RCC 7860 (cell line): ENCODE measurements at regions not wholly inside any gene's neighbourhood (a gene's known extent, or its start where the extent isn't known, plus 50 kb on each side); places are given as distances from the start of the nearest gene placed in this dataset.
"Not testable (repeated sequence)": the region's sequence is repeated elsewhere in the genome, so short reads cannot be mapped to it uniquely, and the experiment has no call there.

Source experiments
- DNase-seq: peaks from one replicate; pipeline ENCODE4 v3.0.0-alpha.2; 2015; ENCODE audit warnings: low spot score
- FAIRE-seq: peaks from 2 replicates; lab custom pipeline; 2012; peaks lifted over from hg19 to GRCh38; lab: Jason Lieb, UNC

DNA sequence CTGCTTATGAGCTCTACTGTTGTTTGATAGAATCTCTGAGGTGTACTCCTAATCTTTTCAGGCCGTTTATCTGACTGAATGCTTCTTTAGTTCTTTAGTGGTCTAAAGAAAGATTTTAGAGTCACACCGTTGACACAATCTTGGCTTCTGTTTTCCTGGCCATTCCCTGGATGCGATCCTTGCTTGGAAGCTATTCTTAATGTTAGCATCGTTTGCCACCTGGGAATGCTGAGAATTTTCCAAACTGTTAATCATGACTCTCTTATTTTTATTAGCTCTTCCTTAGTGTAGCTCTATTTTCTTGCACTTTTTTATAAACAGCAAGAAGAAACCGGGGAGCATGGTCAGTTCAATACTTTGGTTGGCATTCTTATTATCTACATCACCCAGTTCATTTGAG lies 281.0 kb upstream of the PCDH20 start:
- no peak for DNase-seq

DNA sequence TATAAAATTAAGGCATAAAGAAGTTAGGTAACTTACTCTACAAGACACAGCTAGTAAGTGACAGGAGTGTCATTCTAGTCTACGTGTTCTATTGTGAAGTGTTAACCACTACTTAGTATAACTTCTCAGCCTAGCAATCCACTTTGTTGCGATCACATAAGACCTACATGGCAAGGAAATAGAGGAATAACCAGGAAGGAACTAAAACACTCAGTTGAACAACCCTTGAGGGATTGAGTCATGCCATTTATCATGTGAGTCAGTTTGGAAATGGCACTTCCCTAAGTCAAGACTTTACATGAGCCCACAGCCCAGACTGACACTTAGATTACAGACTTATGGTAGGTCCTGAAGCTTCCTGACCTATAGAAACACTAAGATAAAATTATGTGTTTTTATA lies 279.5 kb upstream of the PCDH20 start:
- no peak for FAIRE-seq
- no peak for DNase-seq

More for the DNA sequence above, 281.0 kb upstream of the PCDH20 start:
- no peak for FAIRE-seq

DNA sequence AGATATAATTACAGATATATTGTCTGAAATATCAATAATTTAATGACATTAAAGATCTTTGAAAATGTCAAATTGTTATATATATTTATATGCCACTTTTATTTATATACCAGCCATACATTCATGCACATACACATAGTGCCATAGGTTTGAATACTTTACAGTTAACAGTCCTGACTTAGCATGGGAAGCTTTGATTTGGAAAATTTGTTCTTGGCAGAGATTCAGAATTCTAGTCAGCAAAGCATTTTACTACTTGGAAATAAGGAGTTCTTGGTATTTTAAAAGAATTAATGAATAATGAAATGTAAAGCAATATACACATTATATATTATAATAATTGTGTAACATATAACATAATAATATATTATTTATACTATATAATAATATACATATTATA lies 277.0 kb upstream of the PCDH20 start:
- no peak for DNase-seq
- FAIRE-seq: no peak

DNA sequence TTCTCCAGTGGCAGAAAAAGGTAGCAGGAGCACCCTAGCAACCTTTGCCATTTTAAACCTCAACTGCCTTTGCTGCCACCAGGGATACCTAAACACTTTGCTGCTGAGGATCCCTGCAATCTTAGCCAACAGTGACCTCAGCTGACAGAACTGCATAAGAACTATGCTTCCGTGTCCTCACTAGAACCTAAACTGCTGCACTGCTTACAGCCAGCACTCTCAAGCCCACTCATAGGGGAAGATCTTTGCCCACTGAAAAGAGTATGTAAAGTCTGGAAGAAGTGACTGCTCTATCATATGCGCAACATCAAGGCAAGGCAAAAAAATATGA lies 270.0 kb upstream of the PCDH20 start:
- FAIRE-seq: no peak
- DNase-seq: no peak

DNA sequence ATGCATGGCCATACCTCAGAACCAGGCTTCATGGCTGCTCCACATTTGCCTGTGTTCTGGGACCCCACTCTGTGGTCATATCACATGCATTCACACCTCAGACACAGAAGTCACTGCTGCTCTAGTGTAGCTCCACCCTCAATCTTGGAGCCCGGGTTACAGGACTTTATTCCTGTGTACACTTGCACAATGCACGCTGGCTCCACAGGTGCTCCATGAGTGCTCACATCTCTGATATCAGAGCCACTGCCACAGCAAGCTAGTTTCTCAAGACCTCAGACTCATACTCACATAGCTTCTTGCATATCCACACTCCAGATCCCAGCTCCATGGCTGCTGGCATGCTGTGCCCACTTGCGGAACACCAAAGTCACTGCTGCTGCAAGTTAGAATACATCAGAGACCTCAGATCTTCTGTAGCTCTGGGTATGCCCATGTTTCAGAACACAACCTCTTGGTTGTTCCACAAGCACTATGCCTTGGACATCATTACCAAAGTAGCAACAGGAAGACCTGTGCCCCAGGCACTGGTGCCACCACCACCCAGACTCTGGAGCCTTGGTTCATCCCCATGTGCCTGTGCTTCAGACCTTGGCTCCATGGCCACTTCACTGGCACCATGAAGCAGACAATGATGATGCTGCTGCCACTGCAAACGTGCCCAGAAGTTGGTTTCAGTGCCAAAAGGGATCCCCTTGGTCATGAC lies 269.5 kb upstream of the PCDH20 start:
- FAIRE-seq: no peak
- no peak for DNase-seq

DNA sequence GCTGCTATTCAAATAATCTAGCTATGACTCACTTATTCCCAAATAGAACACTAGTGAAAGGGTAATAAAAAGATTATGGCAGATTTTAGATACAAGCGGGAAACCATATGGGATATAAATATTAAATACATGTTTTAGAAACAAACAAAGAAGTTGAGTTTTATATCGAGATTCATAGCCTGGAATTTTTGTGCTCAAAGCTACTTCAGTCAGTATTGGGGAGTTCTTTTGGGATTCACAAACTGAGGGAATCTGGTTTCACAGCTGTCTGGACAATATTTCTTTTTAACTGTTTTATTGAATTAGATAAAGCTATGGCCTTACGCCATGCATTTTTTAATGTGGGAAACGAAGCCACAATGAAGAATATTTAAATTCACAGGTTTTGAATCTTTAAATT lies 257.1 kb upstream of the PCDH20 start:
- FAIRE-seq (no peak), DNase-seq (no peak)

DNA sequence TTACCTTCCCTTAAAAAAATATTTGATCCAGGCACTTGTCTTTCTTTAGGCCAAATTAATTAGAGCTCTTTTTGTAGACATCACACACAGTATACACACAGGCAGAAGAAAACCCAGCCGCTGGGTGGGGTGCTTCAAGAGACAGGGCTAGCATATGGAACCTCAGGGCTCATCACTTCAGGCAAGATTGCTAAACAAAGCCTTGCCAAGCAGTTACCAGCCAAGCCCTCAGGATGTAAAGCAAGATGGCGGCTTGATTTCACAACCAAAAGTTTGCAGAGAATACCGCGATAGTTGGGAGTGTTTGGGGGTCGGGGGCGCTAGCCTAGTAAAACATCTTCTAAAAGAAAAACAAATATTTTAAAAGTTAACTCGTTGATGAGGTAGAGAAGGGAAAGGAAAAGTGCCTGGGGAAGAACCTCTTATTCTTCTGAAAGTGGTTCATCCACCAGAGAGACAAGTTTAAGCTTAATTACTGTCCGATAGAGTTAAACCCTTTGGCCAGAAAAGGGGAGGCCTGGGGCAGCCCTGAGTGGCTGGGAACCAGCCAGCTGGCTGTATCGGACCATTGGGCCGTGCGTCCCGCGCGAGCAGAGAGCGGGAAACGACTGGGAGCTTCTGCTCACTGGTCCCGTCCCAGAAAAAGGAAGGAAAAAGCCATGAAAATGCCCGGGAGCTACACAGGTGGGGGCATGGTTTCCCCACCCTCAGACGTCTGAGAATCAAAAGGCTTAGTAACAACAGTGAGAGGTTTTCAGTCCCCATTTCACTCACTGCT lies 254.9 kb upstream of the PCDH20 start:
- DNase-seq: no peak
- no peak for FAIRE-seq

DNA sequence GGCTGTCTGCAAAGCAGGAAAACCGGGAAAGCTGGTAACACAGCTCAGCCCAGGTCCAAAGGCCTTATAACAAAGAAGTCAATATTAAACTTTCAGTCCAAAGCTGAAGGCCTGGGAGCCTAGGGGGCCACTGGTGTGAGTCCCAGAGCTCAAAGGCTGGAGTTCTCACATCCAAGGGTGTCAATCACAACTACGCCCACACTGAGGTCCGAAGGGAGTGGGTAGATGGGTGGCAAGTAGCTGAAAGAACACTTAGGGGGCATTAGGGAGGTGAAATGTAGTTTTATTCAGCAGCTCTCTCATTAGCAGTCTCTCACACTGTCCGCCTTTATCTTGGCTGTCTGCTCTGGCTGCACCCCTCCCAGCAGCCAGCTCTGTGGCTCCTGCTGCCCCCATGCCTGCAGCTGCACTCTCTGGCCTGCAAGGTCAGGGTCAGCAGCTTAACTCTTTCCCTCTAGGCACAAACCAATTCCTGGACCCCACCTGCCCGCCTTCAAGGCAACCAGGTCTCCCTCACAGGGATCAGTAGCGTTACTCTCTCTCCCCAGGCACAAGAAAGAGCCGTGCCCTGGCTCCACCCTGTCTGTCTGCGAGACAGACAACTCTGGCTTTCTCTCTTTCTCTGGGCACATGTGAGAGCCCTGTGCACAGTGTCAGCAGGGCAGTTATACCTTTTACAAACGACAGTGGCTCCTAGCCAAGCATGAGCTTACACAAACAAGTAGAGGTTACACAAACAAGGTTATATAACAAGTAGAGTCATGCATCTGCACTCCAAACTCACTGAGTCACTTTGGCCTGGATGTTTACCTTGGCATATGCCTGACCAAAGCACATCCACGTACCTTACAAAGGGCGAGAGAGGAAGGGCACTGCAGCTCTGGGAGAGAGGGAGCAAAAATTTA lies 249.4 kb upstream of the PCDH20 start:
- FAIRE-seq (no peak), DNase-seq (no peak)

DNA sequence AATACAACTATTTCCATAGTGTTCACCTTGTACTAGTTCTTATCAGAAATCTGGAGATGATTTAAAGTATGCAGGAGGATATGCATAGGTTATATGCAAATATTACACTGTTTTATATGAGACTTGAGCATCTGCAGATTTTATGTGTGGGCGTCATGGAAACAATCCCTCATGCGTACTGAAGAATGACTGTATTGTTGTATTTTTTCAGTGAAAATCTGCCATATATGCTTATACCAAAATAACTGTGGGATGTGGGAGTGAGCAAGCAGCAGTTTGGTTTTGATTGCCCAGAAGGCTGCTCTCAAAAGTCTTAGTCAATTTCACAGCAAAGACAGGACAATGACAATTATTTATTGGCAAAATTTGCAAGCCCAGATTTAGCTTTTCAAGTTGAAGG lies 238.8 kb upstream of the PCDH20 start:
- no peak for DNase-seq
- FAIRE-seq: no peak

DNA sequence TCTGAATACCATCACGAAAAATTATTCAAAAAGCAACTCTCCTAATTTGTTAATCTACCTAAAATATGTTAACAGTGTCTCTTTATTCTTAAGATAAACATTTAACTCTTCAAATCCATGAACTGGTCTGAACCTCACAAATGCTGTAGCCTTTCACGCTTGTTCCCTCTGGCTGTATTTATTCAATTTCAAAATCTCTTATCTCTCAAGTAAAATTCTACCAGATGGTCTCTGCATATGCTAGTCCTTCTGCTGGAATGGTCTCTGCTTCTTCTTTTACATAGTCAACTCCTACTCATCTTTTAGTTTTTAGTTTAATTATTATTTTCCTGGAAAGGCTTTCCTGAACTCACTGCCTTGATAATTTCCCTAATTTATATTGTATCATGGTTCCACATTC lies 232.9 kb upstream of the PCDH20 start:
- FAIRE-seq: no peak
- DNase-seq: no peak

DNA sequence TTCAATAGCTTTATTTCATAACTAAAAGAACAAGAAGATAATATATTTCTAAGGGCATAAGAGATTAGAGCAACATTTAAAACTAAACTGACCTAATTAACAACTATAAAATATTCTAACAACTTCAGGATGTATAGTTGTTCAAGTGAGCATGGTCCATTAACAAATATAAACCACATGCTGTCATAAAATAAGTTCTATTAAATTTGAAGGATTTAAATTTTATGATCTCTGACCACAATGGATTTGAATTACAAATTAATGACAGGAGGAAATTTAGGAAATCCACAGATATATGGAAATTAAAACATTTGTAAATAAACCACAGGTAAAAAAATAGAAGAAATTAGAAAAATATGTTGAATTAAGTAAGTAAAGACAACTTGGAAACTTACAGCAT lies 196.5 kb upstream of the PCDH20 start:
- DNase-seq: no peak
- no peak for FAIRE-seq

DNA sequence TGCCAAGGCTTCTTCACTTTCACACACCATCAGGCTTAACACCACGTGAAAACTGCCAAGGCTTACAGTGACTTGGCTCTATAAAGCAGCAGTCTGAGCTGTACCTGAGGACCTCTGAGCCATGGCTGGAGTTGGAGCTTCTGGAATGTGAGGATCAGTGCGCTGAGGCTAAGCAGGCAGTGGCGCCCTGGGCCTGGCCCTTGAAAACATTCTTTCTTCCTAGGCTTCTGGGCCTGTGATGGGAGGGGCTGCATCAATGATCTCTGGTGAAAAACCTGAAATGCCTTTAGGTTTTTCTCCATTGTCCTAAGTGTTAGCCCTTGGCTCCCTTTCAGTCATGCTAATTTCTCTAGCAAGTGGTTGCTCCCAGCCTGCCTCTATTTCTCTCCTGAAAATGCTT lies 192.5 kb upstream of the PCDH20 start:
- no peak for FAIRE-seq
- no peak for DNase-seq

DNA sequence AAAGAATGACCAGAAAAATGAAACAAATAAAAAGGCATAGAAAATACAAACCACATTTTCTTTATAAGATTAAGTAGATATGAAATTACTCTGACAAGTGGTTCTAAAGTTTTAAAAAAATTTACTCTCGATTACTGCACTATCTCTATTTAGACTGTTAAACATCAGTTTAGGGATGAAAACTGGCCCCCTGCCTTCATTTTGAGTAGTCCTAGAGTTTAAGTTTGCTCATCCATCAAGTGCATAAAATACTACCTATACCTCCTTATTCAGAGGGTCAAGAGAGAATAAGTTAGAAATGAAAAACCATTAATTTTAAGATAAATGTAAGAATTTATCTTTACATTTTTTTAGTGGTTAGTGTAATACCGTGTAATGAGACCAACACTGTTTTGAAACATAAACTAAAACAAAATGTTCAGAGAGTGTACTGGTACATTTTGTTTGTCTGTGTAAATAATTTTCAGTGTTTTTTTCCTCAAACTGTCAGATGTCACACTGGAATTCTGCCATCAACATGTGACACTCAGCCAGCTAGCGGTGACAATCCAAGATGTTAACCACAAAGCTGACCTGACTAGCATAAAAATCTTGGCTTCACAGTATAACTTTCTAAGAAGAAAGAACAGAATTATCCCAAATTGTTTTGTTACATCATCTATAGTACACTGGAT lies 184.8 kb upstream of the PCDH20 start:
- DNase-seq: no peak
- FAIRE-seq: no peak

DNA sequence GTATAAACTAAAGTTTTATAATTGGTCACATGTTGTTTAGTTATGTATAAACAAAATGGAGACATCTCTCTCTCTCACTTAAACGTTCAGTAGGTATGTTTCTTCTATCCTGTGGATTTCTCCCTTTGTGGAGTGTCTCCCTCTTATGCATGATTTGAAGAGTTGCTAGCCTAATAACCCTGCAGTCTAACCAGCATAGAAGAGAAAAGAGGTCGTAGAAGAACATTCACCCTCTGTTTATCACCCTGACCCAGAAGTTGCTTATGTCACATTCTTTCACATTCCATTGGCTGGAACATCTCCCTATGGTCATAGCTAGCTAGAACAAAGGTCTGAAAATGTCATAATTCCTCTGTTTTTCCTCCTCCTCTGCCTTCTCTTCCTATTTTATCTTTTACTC lies 176.8 kb upstream of the PCDH20 start:
- no peak for DNase-seq
- FAIRE-seq: no peak

DNA sequence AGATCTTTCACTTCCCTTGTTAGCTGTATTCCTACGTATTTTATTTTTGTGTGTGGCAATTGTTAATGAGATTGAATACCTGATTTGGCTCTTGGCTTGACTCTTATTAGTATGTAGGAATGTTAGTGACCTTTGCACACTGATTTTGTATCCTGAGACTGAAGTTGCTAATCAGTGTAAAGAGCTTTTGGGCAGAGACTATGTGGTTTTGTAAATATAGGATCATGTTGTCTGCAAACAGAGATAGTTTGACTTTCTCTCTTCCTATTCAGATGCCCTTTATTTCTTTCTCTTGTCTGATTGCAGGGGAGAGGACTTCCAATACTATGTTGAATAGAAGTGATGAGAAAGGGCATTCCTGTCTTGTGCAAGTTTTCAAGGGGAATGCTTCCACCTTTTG lies 160.3 kb upstream of the PCDH20 start:
- DNase-seq (no peak), FAIRE-seq (no peak)

DNA sequence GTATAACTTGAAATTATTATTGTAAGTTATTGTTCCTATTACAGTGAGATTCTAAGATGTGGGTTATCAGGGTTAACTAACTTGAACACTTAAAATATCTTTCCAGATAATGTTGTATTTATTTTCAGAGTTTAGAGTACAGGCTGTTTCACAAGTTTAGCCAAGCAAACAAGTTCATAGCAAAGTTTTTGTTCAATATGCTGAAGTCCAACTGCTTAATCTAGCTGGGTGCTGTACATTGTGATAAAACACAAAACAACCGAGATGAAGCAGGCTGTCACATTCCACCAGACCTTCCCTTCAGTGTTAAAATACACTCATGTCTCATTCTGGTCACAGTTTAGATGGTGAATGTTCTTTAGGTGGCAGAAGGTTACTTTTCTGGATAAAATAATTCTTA lies 148.0 kb upstream of the PCDH20 start:
- FAIRE-seq: no peak
- no peak for DNase-seq

DNA sequence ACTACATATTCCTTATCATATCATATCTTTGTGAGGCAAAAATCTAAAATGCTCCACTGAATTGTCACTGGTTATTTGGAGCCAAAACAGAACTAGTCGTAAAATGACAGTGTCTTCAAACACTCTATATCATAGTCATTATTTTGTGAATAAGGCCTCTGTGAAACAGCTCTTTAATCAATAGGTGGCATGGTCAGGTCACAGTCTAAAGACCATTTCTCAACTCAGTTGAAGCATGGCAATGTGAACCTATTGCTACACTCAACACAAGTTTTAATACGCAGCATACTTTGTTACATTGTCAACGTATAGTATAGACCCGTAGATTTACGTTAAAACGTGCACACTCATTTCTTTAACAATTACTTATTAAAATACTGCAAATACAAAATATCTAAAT lies 131.3 kb upstream of the PCDH20 start:
- FAIRE-seq: no peak
- no peak for DNase-seq

DNA sequence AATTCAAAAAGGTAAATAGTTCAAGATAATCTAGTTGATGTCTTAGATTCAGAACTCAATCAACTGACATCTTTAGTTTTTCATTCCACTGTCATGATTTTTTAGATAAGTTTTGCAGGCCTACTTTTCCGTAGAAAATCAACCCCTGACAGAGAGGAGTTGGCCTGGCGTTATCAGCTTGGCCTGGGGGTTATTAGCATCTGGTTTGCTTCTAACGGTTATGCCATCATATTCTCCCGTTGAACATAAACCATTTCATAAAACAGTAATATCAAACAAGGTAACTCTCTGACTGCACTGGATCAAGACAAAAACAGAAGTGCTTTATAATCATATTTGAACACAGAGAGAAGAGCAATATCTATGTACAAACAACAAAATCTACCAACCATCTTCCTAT lies 130.8 kb upstream of the PCDH20 start:
- DNase-seq (no peak), FAIRE-seq (no peak)

DNA sequence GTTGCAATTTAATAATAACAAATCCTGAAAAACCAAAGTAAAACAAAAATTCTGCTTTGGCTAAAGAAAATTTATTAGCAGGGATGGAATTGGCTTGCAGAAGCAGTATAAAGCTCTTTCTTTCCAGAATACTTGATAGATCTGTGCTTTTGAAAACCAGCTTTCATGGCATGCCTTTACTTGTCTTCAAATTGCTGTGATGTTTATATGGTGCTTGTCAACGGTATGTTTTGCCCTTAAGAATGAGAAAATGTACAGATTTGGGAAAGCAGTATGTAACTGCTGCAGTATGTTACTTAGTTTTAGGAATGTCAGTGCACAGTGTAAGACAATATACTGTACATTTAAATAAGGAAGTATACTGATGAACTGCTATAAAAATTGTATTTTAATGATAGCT lies 120.8 kb upstream of the PCDH20 start:
- FAIRE-seq: no peak

DNA sequence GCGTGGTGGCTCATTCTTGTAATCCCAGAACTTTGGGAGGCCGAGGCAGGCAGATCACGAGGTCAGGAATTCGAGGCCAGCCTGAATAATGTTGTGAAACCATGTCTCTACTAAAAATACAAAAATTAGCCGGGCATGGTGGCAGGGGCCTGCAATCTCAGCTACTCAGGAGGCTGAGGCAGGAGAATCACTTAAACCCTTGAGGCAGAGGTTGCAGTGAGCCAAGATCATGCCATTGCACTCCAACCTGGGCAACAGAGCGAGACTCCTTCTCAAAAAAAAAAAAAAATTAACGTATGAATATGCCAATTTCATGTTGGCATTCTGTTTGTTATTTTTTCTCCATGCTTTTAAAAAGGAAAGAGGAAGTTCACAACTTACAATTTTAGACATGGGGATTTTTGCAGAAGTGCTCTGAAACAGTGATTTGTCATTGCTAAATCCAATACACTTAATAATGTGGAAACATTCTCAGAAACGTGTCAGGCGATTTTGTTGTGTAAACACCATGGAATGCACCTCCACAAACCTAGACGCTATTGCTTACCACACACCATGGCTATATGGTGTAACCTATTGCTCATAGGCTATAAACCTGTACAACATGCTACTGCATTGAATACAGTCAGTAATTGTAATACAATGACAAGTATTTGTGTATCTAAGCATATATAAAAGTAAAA lies 115.9 kb upstream of the PCDH20 start:
- no peak for DNase-seq
- no peak for FAIRE-seq

More for the DNA sequence above, 120.8 kb upstream of the PCDH20 start:
- no peak for DNase-seq

DNA sequence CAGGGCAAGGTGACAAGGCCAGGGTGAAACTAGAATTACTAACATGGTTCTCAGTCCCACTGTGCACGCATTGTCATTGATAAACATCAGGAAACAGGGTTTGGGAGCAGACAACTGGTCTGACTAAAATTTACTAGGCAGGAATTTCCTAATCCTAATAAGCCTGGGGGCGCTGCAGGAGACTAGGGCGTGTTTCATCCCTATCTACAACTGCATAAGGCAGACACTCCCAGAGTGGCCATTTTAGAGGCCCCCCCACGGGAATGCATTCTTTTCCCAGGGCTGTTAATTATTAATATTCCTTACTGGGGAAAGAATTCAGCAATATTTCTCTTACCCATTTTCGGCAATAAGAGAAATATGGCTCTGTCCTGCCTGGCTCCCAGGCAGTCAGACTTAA lies 103.6 kb upstream of the PCDH20 start:
- DNase-seq, FAIRE-seq: not testable (repeated sequence)
